ENCODE measurements at regions not wholly inside any gene's neighbourhood (a gene's known extent, or its start where the extent isn't known, plus 50 kb on each side); places are given as distances from the start of the nearest gene placed in this dataset.

GRCh38 chr2:120802867-120803484 lies 67.3 kb downstream of the GLI2 start:
- Mint-ChIP-seq H3K27ac (no peak overlapping the region), H3K4me3 (no peak overlapping the region), H3K4me1 (no peaks in the 10 kb centered on the region), H3K36me3 (ENCODE audit: low read depth) (no peaks in the 10 kb centered on the region), H3K9me3 (no peaks in the 10 kb centered on the region), H3K27me3 (peaks cover 8% of the 10 kb centered on the region)
- ATAC-seq (replicated peaks): no peak

GRCh38 chr2:120803764-120804335 lies 68.2 kb downstream of the GLI2 start:
- H3K36me3 Mint-ChIP-seq (ENCODE audit: low read depth): no peaks in the 10 kb centered on the region
- H3K27ac Mint-ChIP-seq: no peak overlapping the region
- no peak for ATAC-seq (replicated peaks)
- peaks cover 8% of the 10 kb centered on the region for H3K27me3 Mint-ChIP-seq
- H3K4me1 Mint-ChIP-seq: no peaks in the 10 kb centered on the region
- no peak overlapping the region for H3K4me3 Mint-ChIP-seq
- no peaks in the 10 kb centered on the region for H3K9me3 Mint-ChIP-seq

- H3K9me3 Mint-ChIP-seq: no peaks in the 10 kb centered on the region
- H3K27me3 Mint-ChIP-seq: peaks cover 14% of the 10 kb centered on the region
- H3K4me3 Mint-ChIP-seq: no peak overlapping the region
- no peaks in the 10 kb centered on the region for H3K36me3 Mint-ChIP-seq (ENCODE audit: low read depth)
- ATAC-seq (replicated peaks): no peak
- no peaks in the 10 kb centered on the region for H3K4me1 Mint-ChIP-seq
- no peak overlapping the region for H3K27ac Mint-ChIP-seq
Measured at GRCh38 chr2:120804459-120804858, 68.8 kb downstream of the GLI2 start.

DNA sequence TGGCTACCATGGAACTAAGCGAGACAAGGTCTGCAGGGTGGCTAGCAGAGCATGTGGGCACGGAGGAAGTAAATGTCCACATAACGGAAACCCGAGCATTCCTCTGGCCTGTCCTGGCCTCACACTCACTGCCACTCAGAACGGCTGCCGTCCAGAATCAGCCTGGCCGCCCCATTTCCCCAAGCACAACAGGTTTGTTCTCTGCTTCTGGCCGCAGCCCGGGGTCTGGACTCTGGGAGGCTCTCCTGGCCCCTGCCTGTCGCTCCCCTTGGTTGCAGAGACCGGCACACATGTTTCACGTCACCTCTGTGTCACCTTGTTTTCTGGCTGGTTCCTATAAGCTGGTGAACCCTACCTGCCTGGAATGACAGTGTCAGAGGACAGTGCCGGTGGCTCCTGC lies 69.3 kb downstream of the GLI2 start:
- ATAC-seq (replicated peaks): no peak
- Mint-ChIP-seq H3K4me1 (no peaks in the 10 kb centered on the region), H3K9me3 (no peaks in the 10 kb centered on the region), H3K36me3 (ENCODE audit: low read depth) (no peaks in the 10 kb centered on the region), H3K27me3 (peaks cover 14% of the 10 kb centered on the region), H3K27ac (no peak overlapping the region), H3K4me3 (no peak overlapping the region)

GRCh38 chr2:120805602-120806001 lies 69.9 kb downstream of the GLI2 start:
- no peak overlapping the region for H3K27ac Mint-ChIP-seq
- ATAC-seq (replicated peaks): no peak
- H3K4me3 Mint-ChIP-seq: no peak overlapping the region
- H3K36me3 Mint-ChIP-seq (ENCODE audit: low read depth): no peaks in the 10 kb centered on the region
- H3K4me1 Mint-ChIP-seq: no peaks in the 10 kb centered on the region
- peaks cover 14% of the 10 kb centered on the region for H3K27me3 Mint-ChIP-seq
- no peaks in the 10 kb centered on the region for H3K9me3 Mint-ChIP-seq

GRCh38 chr2:120807751-120808150 lies 72.1 kb downstream of the GLI2 start:
- ATAC-seq (replicated peaks): no peak
- H3K4me3 Mint-ChIP-seq: no peak overlapping the region
- H3K27ac Mint-ChIP-seq: no peak overlapping the region
- H3K27me3 Mint-ChIP-seq: peaks cover 18% of the 10 kb centered on the region
- H3K4me1 Mint-ChIP-seq: no peaks in the 10 kb centered on the region
- no peaks in the 10 kb centered on the region for H3K9me3 Mint-ChIP-seq
- H3K36me3 Mint-ChIP-seq (ENCODE audit: low read depth): no peaks in the 10 kb centered on the region

DNA sequence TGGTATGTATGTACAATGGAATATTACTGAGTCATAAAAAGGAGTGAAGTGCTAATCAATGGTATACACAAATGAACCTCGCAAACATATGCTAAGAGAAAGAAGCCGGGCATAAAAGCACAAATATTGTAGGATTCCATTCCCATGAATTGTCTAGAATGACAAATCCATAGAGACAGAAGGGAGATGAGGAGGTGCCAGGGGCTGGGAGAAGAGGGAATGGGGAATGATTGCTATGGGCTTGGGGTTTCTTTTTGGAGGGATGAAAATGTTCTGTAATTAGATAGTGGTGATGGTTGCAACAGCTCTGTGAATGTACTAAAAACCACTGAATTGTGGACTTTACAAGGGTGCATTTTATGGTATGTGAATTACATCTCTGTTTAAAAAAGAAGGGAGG lies 73.5 kb downstream of the GLI2 start:
- Mint-ChIP-seq H3K27ac (no peak overlapping the region), H3K4me3 (no peak overlapping the region), H3K4me1 (no peaks in the 10 kb centered on the region), H3K27me3 (peaks cover 18% of the 10 kb centered on the region), H3K9me3 (no peaks in the 10 kb centered on the region), H3K36me3 (ENCODE audit: low read depth) (no peaks in the 10 kb centered on the region)
- no peak for ATAC-seq (replicated peaks)

- Mint-ChIP-seq H3K36me3 (ENCODE audit: low read depth) (no peaks in the 10 kb centered on the region), H3K27ac (no peak overlapping the region), H3K9me3 (no peaks in the 10 kb centered on the region), H3K4me3 (no peak overlapping the region), H3K27me3 (peaks cover 18% of the 10 kb centered on the region), H3K4me1 (no peaks in the 10 kb centered on the region)
- ATAC-seq (replicated peaks): no peak
Measured at GRCh38 chr2:120809609-120810440, 74.2 kb downstream of the GLI2 start.

GRCh38 chr2:120810639-120811038 lies 75.0 kb downstream of the GLI2 start:
- ATAC-seq (replicated peaks): no peak
- Mint-ChIP-seq H3K9me3 (no peaks in the 10 kb centered on the region), H3K36me3 (ENCODE audit: low read depth) (no peaks in the 10 kb centered on the region), H3K4me1 (no peaks in the 10 kb centered on the region), H3K27me3 (peaks cover 18% of the 10 kb centered on the region), H3K4me3 (no peak overlapping the region), H3K27ac (no peak overlapping the region)

DNA sequence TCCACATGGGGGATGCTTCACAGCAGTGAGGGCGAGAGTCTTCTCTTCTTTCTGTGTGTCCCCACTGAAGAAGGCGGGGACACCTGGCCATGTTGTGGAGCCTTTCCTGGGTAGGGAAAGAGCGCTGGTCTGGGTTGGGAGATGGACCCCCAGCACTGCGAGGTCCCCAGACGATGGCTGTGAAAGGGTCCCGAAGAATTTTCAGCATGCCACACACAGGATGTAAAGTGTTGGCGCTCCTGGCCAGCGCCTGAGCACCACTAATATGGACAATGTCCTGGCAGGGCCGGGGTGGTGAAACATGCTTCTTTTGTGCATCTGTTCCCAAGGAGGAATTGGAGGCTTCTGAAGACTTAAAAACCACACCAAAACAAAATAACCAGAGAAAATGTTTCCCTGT lies 77.2 kb downstream of the GLI2 start:
- H3K27ac Mint-ChIP-seq: no peak overlapping the region
- no peaks in the 10 kb centered on the region for H3K9me3 Mint-ChIP-seq
- ATAC-seq (replicated peaks): no peak

GRCh38 chr2:120814352-120814751 lies 78.7 kb downstream of the GLI2 start:
- no peaks in the 10 kb centered on the region for H3K9me3 Mint-ChIP-seq
- H3K27ac Mint-ChIP-seq: no peak overlapping the region
- peaks cover 5% of the 10 kb centered on the region for H3K27me3 Mint-ChIP-seq
- no peak overlapping the region for H3K4me3 Mint-ChIP-seq
- H3K36me3 Mint-ChIP-seq (ENCODE audit: low read depth): no peaks in the 10 kb centered on the region
- no peaks in the 10 kb centered on the region for H3K4me1 Mint-ChIP-seq
- ATAC-seq (replicated peaks): no peak

More for the DNA sequence above, 77.2 kb downstream of the GLI2 start:
- Mint-ChIP-seq H3K27me3 (peaks cover 10% of the 10 kb centered on the region), H3K4me3 (no peak overlapping the region), H3K4me1 (no peaks in the 10 kb centered on the region), H3K36me3 (ENCODE audit: low read depth) (no peaks in the 10 kb centered on the region)

DNA sequence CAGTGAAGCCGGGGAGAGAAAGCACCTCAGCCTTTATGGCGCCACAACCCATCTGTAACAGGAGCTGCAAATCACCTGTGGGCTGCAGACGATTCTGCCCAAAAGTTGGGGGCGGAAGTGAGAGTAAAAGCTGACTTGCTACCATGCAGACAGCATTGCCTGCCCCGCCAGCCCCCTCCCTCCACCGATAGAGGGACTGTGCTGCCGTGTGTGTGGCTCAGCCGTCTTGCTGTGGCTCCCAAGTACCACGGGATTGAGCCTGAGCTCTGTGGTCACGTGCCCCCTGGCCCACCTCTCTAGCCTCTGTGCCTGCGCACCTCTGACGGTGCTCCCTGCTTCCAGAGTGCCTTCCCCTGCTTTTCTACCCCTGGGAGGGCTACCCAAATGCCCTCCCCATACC lies 79.6 kb downstream of the GLI2 start:
- Mint-ChIP-seq H3K36me3 (ENCODE audit: low read depth) (no peaks in the 10 kb centered on the region), H3K4me1 (no peaks in the 10 kb centered on the region), H3K4me3 (no peak overlapping the region), H3K27me3 (peaks cover 4% of the 10 kb centered on the region), H3K27ac (no peak overlapping the region), H3K9me3 (no peaks in the 10 kb centered on the region)
- no peak for ATAC-seq (replicated peaks)

DNA sequence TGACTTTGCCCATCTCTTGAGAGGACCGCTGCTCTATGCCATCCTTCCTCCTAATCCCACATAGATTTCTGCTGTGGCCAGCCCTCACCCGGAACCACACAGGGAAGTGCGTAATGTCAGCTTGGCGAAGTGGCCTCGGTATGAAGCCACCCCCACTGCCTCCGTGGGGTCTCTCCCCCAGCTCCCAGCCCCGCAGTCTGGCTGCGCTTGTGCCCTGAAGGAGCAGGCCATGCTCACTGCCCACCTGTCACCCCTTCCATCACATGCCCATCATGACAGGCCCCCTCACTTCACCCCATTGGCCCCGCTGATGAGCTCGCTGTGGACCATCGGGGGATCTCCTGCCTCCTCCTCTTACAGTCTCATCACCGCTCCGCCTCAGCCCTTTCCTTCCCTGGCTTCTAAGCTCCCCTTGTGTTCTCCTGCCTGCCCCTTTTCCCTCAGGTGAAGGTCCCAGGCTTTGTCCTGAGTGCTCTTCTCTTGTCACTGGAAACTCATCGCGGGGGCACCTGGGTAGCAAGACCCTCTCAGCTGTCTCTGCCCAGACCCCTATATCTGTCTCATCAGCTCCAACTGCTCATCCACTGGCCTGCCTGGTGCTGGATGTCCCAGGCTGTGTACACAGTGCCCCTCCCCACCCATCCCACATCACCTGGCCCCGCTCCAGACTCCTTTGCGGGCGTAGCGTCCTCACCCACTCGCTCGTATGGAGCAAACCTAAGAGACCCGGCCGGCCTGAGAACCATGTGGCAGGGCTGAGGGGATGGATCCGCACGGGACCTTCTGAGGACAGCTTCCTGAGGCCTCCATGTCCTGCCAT lies 81.7 kb downstream of the GLI2 start:
- Mint-ChIP-seq H3K4me3 (no peak overlapping the region), H3K4me1 (no peaks in the 10 kb centered on the region), H3K9me3 (no peaks in the 10 kb centered on the region), H3K27ac (no peak overlapping the region), H3K27me3 (no peaks in the 10 kb centered on the region), H3K36me3 (ENCODE audit: low read depth) (no peaks in the 10 kb centered on the region)
- ATAC-seq (replicated peaks): no peak

- H3K9me3 Mint-ChIP-seq: no peaks in the 10 kb centered on the region
- no peak overlapping the region for H3K27ac Mint-ChIP-seq
- no peaks in the 10 kb centered on the region for H3K27me3 Mint-ChIP-seq
- no peaks in the 10 kb centered on the region for H3K4me1 Mint-ChIP-seq
- H3K4me3 Mint-ChIP-seq: no peak overlapping the region
- no peak for ATAC-seq (replicated peaks)
- no peaks in the 10 kb centered on the region for H3K36me3 Mint-ChIP-seq (ENCODE audit: low read depth)
Measured at GRCh38 chr2:120817956-120818325, 82.3 kb downstream of the GLI2 start.

Measured in activated T-helper 17 cell treated with anti-CD3 and anti-CD28 coated beads, Interleukin-2, amount 50 U/mL, for 72 hours (primary cell).